HG02588 (cell line): ENCODE measurements at regions not wholly inside any gene's neighbourhood (a gene's known extent, or its start where the extent isn't known, plus 50 kb on each side); places are given as distances from the start of the nearest gene placed in this dataset.
"Not testable (repeated sequence)": the region's sequence is repeated elsewhere in the genome, so short reads cannot be mapped to it uniquely, and the experiment has no call there.

Experiments
- ATAC-seq: cut with Tn5 transposase; IDR thresholded peaks from one replicate; pipeline ENCODE4 v1.9.1; 2021; ENCODE audit warnings: mild to moderate bottlenecking, moderate library complexity; ENCODE audit not compliant: unreplicated experiment

GRCh38 chr4:128758314-128758922, 51.1 kb upstream of the JADE1 start:
- no peak for ATAC-seq

GRCh38 chr4:128757712-128758111, 51.8 kb upstream of the JADE1 start:
- no peak for ATAC-seq

- no peak for ATAC-seq
Observed at GRCh38 chr4:128751354-128751753, 58.1 kb upstream of the JADE1 start.

GRCh38 chr4:128741748-128742147, 67.8 kb upstream of the JADE1 start:
- not testable (repeated sequence) for ATAC-seq

- ATAC-seq = no peak
Observed at GRCh38 chr4:128737098-128737513, 72.4 kb upstream of the JADE1 start.

- ATAC-seq = no peak
Observed at GRCh38 chr4:128735714-128736113, 73.8 kb upstream of the JADE1 start.

- no peak for ATAC-seq
Observed at GRCh38 chr4:128728190-128728589, 81.3 kb upstream of the JADE1 start.

- ATAC-seq = no peak
Observed at GRCh38 chr4:128727658-128728057, 81.8 kb upstream of the JADE1 start.

- ATAC-seq = no peak
Observed at GRCh38 chr4:128725405-128726055, 84.0 kb upstream of the JADE1 start.

GRCh38 chr4:128722911-128723310, 86.6 kb upstream of the JADE1 start:
- ATAC-seq = no peak

GRCh38 chr4:128721896-128722295, 87.6 kb upstream of the JADE1 start:
- no peak for ATAC-seq

- ATAC-seq = no peak
Observed at GRCh38 chr4:128720270-128720669, 89.2 kb upstream of the JADE1 start.

GRCh38 chr4:128718768-128719167, 90.7 kb upstream of the JADE1 start:
- ATAC-seq = no peak

- ATAC-seq = no peak
Observed at GRCh38 chr4:128716338-128716737, 93.2 kb upstream of the JADE1 start.

- ATAC-seq = no peak
Observed at GRCh38 chr4:128715616-128716015, 93.9 kb upstream of the JADE1 start.

GRCh38 chr4:128711361-128711760, 98.1 kb upstream of the JADE1 start:
- no peak for ATAC-seq

- no peak for ATAC-seq
Observed at GRCh38 chr4:128709268-128709667, 100.2 kb upstream of the JADE1 start.

- ATAC-seq = no peak
Observed at GRCh38 chr4:128707864-128708263, 101.6 kb upstream of the JADE1 start.

GRCh38 chr4:128703948-128704347, 105.6 kb upstream of the JADE1 start:
- ATAC-seq = no peak

GRCh38 chr4:128700659-128701350, 108.7 kb upstream of the JADE1 start:
- ATAC-seq = no peak

- ATAC-seq = no peak
Observed at GRCh38 chr4:128698386-128698785, 111.1 kb upstream of the JADE1 start.

GRCh38 chr4:128697323-128697722, 112.2 kb upstream of the JADE1 start:
- ATAC-seq = no peak
